HG03135 (cell line): ENCODE measurements at regions not wholly inside any gene's neighbourhood (a gene's known extent, or its start where the extent isn't known, plus 50 kb on each side); places are given as distances from the start of the nearest gene placed in this dataset.
"Not testable (repeated sequence)": the region's sequence is repeated elsewhere in the genome, so short reads cannot be mapped to it uniquely, and the experiment has no call there.

Experiments
- ATAC-seq: cut with Tn5 transposase; IDR thresholded peaks from one replicate; pipeline ENCODE4 v1.9.1; 2021; ENCODE audit warnings: mild to moderate bottlenecking, moderate library complexity; ENCODE audit not compliant: unreplicated experiment

GRCh38 chr5:108467563-108467962, 85.7 kb upstream of the FBXL17 start:
- ATAC-seq: no peak

- ATAC-seq: no peak
Observed at GRCh38 chr5:108461628-108462367, 79.9 kb upstream of the FBXL17 start.

- ATAC-seq: no peak
Observed at GRCh38 chr5:108459769-108460168, 77.9 kb upstream of the FBXL17 start.

GRCh38 chr5:108451269-108451668, 69.4 kb upstream of the FBXL17 start:
- no peak for ATAC-seq

GRCh38 chr5:108444130-108444529, 62.2 kb upstream of the FBXL17 start:
- ATAC-seq: not testable (repeated sequence)

GRCh38 chr5:108442063-108442651, 60.3 kb upstream of the FBXL17 start:
- ATAC-seq: not testable (repeated sequence)

GRCh38 chr5:108437425-108437824, 55.5 kb upstream of the FBXL17 start:
- ATAC-seq: no peak

GRCh38 chr5:108436696-108437095, 54.8 kb upstream of the FBXL17 start:
- ATAC-seq: no peak

GRCh38 chr5:108433600-108433999, 51.7 kb upstream of the FBXL17 start:
- no peak for ATAC-seq

- ATAC-seq: no peak
Observed at GRCh38 chr5:108432024-108432423, 50.1 kb upstream of the FBXL17 start.
